ENCODE measurements at regions not wholly inside any gene's neighbourhood (a gene's known extent, or its start where the extent isn't known, plus 50 kb on each side); places are given as distances from the start of the nearest gene placed in this dataset.

GRCh38 chr4:28827866-28828265 lies 1892.3 kb upstream of the PCDH7 start:
- TF ChIP-seq EZH2 (IDR thresholded peaks at IDR 0.05; ENCODE audit: insufficient read depth, poor library complexity, severe bottlenecking) = no peak
- no peak for TF ChIP-seq EZH2phosphoT487 (IDR thresholded peaks at IDR 0.05; ENCODE audit: insufficient read depth, low read depth)
